Keratinocyte (primary cell): ENCODE measurements at regions not wholly inside any gene's neighbourhood (a gene's known extent, or its start where the extent isn't known, plus 50 kb on each side); places are given as distances from the start of the nearest gene placed in this dataset.
"Not testable (repeated sequence)": the region's sequence is repeated elsewhere in the genome, so short reads cannot be mapped to it uniquely, and the experiment has no call there.

Source experiments
- DNase-seq: peaks from one replicate; pipeline ENCODE4 v3.0.0-alpha.2; 2011; ENCODE audit warnings: low read depth, missing footprints, low spot score
- FAIRE-seq: peaks from 2 replicates; lab custom pipeline; 2011; peaks lifted over from hg19 to GRCh38; lab: Jason Lieb, UNC
- H2AFZ ChIP-seq: 2 replicates; pipeline ENCODE4 v1.6.0; 2012; ENCODE audit warnings: low read length, control low read depth, inconsistent platforms; ENCODE audit not compliant: control insufficient read depth
- H3K27ac ChIP-seq: 2 replicates; pipeline ENCODE4 v1.5.1; 2011; ENCODE audit warnings: low read length; ENCODE audit not compliant: control insufficient read depth, insufficient read depth
- H3K27me3 ChIP-seq: 3 replicates; pipeline ENCODE4 v1.6.0; 2011; ENCODE audit warnings: low read length; ENCODE audit not compliant: control insufficient read depth, insufficient read depth; ENCODE audit errors: extremely low read depth
- H3K36me3 ChIP-seq, 2 experiments: 2 replicates in 1 of 2; 3 replicates in 1 of 2; pipeline ENCODE4 v1.5.1; 2011; ENCODE audit warnings: low read length in 2 of 2, mild to moderate bottlenecking in 1 of 2; ENCODE audit not compliant: control insufficient read depth in 2 of 2, insufficient read depth in 2 of 2; ENCODE audit errors: extremely low read depth in 1 of 2
- H3K4me1 ChIP-seq: 3 replicates; pipeline ENCODE4 v1.5.1; 2011; ENCODE audit warnings: low read length; ENCODE audit not compliant: control insufficient read depth, insufficient read depth; ENCODE audit errors: extremely low read depth
- H3K4me2 ChIP-seq: 3 replicates; pipeline ENCODE4 v1.6.0; 2011; ENCODE audit warnings: low read depth, low read length; ENCODE audit not compliant: control insufficient read depth, insufficient read depth; ENCODE audit errors: extremely low read depth
- H3K4me3 ChIP-seq, 3 experiments: fragments of 200-600 bp in 1 of 3; sonication (generic) in 1 of 3; 2 replicates in 2 of 3; 3 replicates in 1 of 3; pipeline ENCODE4 v1.5.1; 2011 to 2016; ENCODE audit warnings: low read length in 3 of 3, mild to moderate bottlenecking in 3 of 3, control low read depth in 2 of 3, inconsistent platforms in 1 of 3, low read depth in 1 of 3, mixed read lengths in 1 of 3, mixed run types in 1 of 3, moderate library complexity in 1 of 3; ENCODE audit not compliant: control insufficient read depth in 2 of 3, insufficient read depth in 2 of 3; ENCODE audit errors: extremely low read depth in 1 of 3
- H3K79me2 ChIP-seq: 2 replicates; pipeline ENCODE4 v1.6.0; 2012; ENCODE audit warnings: low read length; ENCODE audit not compliant: control insufficient read depth, insufficient read depth
- H3K9ac ChIP-seq: 3 replicates; pipeline ENCODE4 v1.6.0; 2011; ENCODE audit warnings: low read length; ENCODE audit not compliant: control insufficient read depth, insufficient read depth; ENCODE audit errors: extremely low read depth
- H3K9me1 ChIP-seq: 3 replicates; pipeline ENCODE4 v1.6.0; 2011; ENCODE audit warnings: low read length; ENCODE audit not compliant: control insufficient read depth, insufficient read depth; ENCODE audit errors: extremely low read depth
- H3K9me3 ChIP-seq: 2 replicates; pipeline ENCODE4 v1.5.1; 2012; ENCODE audit warnings: low read depth, low read length; ENCODE audit not compliant: control insufficient read depth
- H4K20me1 ChIP-seq: 3 replicates; pipeline ENCODE4 v1.6.0; 2011; ENCODE audit warnings: low read length; ENCODE audit not compliant: control insufficient read depth, insufficient read depth; ENCODE audit errors: extremely low read depth
- dilution Hi-C: fragments of 300-500 bp; cut with MboI; formaldehyde crosslinking; loops from one replicate; pipeline ENCODE4 v1.7.0; 2020; ENCODE audit warnings: low sequenced_read_pairs; ENCODE audit not compliant: extremely low pct_ligation_motif_present
- small RNA-seq, 3 experiments: library from RNA; depleted of rRNA; stranded (forward); fragments of <200 nt; gene quantifications; one replicate each; pipeline ENCODE3, GENCODE V24; 2012; ENCODE audit warnings: low read depth in 3 of 3, low replicate concordance in 1 of 3; ENCODE audit not compliant: insufficient read length in 3 of 3

- DNase-seq, H3K9me3 ChIP-seq, H4K20me1 ChIP-seq, H3K9me1 ChIP-seq, FAIRE-seq, H3K79me2 ChIP-seq, H3K27ac ChIP-seq, H2AFZ ChIP-seq, dilution Hi-C loops, H3K36me3 ChIP-seq, H3K4me1 ChIP-seq, H3K9ac ChIP-seq, H3K4me2 ChIP-seq, H3K4me3 ChIP-seq, H3K27me3 ChIP-seq: not testable (repeated sequence)
These were observed 516.6 kb upstream of the TGIF2LX start for GRCh38 chrX:89405148-89405547.

- dilution Hi-C loops, H3K4me3 ChIP-seq, H3K9me3 ChIP-seq, H3K9ac ChIP-seq, H3K36me3 ChIP-seq, H3K9me1 ChIP-seq, H3K4me1 ChIP-seq, H3K4me2 ChIP-seq, H2AFZ ChIP-seq, H3K79me2 ChIP-seq, H3K27me3 ChIP-seq, H3K27ac ChIP-seq, H4K20me1 ChIP-seq, DNase-seq, FAIRE-seq: not testable (repeated sequence)
These were observed 504.8 kb upstream of the TGIF2LX start for GRCh38 chrX:89416930-89417329.

DNA sequence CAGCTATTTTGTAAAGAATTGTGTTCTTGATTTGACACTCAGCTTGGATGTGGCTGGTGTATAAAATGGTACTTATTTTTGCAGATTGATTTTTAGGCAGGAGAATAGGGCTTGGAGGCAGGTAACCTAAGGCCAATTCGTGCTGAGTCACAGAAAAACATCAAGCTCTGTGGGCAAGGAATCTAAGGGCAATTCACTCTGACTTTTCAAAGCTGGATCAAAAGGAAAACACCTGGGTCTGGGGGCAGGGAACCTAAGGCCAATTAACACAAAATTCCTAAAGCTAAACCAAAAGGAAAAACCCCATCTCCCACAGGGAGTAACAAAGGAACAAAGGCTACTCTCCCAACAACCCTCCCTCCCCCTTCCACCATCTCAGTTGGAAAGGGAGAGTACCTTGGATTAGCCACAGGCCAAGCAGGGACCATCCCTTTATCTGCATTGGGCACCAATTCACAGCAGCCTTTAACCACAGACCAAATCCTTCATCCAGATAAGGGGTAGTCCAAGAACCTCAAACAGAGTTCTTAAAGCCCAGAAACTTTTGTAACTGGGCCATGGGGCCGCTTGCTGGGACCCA lies 489.0 kb upstream of the TGIF2LX start:
- FAIRE-seq = not testable (repeated sequence)

More for the DNA sequence above, 489.0 kb upstream of the TGIF2LX start:
- H3K9ac ChIP-seq, H4K20me1 ChIP-seq, H3K36me3 ChIP-seq, H3K9me1 ChIP-seq, DNase-seq, H3K27ac ChIP-seq, H3K4me1 ChIP-seq, H3K79me2 ChIP-seq, H3K27me3 ChIP-seq, H3K4me3 ChIP-seq, H2AFZ ChIP-seq, H3K4me2 ChIP-seq, H3K9me3 ChIP-seq, dilution Hi-C loops: not testable (repeated sequence)

Small RNA genes in the stretch of these regions (small RNA-seq; reads per million reads assigned to genes)
- 0 reads per million in 3 experiments for gene SRIP2
